NCI-H1436 (cell line): ENCODE measurements at regions not wholly inside any gene's neighbourhood (a gene's known extent, or its start where the extent isn't known, plus 50 kb on each side); places are given as distances from the start of the nearest gene placed in this dataset.

Experiments
- DNase-seq: peaks from one replicate; lab custom pipeline; 2025; lab: John Stamatoyannopoulos, UW

DNA sequence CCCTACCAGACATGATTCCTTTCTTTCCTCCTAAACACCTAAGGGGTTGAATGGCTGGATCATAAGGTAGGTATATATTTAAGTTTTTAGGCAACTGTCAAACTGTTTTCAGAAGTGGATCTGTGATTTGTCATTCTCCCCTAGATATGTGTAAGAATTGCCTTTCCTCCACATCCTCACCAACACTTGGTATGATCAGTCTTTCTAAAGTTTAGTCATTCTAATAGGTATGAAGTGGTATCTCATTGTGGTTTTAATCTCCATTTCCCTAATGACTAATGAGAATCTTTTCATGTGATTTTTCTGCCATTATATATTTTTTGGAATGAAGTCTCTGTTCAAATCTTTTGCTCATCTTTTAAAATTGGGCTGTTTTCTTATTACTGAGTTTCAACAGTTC, 122.1 kb downstream of the TFCP2L1 start:
- no peak for DNase-seq

DNA sequence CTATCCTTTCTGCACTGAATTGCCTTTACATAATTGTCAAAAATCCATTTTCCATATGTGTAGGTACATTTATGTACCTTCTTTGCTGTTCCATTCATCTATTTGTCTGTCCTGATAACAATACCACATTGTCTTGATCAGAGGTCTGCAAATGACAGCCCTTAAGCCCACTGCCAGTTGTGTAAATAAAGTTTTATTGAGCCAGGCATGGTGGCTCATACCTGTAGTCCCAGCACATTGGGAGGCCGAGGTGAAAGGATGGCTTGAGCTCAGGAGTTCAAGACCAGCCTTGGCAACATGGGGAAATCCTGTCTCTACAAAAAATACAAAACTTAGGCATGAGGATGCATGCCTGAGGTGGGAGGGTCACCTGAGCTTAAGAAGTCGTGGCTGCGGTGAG, 121.0 kb downstream of the TFCP2L1 start:
- no peak for DNase-seq

DNA sequence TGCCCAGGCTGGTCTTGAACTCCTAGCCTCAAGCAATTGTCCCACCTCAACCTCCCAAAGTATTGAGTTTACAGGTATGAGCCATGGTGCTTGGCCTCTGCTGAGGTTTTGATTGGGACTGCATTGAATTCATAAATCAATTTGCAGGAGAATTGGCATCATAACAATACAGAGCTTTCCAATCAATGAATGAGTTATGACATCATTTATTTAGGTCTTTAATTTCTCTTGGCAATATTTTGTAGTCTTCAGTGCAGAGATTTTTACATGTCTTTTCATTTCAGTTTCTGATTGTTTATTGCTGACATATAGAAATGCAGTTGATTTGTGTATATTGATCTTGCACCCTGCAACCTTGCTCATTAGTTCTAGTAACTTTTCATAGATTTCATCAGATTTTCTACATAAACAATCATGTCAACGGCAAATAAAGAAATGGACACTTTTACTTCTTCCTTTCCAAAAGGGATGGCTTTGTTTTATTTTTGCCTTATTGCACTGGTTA, 119.9 kb downstream of the TFCP2L1 start:
- DNase-seq, result no peak
